ENCODE measurements at regions not wholly inside any gene's neighbourhood (a gene's known extent, or its start where the extent isn't known, plus 50 kb on each side); places are given as distances from the start of the nearest gene placed in this dataset.

DNA sequence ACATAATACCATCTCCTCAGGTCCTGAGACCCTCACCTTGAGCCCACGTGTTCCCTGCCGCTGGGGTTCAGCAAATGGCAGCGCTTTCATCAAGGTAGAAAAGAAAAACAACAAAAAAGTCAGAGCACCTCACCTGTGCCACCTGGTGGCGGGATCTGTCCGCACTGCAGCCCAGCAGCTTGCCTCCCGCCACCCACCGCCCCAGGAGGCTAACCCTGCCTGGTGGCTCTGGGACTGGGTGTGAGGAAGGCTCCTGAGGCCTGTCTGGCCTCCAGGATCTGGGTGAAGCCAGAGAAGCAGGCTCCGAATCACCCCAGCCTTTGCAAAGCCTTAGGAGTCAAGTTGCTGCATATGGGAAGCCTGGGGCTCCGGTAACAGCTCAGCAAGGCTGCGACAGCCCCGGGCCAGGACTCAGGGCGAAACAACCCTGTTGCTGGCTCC is 270.8 kb downstream of the BMP7 start:
- no peak overlapping the region for H3K23ac ChIP-seq (ENCODE audit: low read length)
- H3K27ac ChIP-seq (ENCODE audit: low read depth, low read length) = peak overlapping the region; percentile 8
- DNase-seq = peak; percentile 68 to 86
- no peaks in the 10 kb centered on the region for H3K27me3 ChIP-seq (ENCODE audit: insufficient read depth, low read length)
- H3K9me3 ChIP-seq (ENCODE audit: insufficient read depth, low read depth, low read length) = peaks cover 3% of the 10 kb centered on the region
- peak overlapping the region; percentile 51 for H2BK12ac ChIP-seq (ENCODE audit: low read length)
- H3K79me2 ChIP-seq (ENCODE audit: control insufficient read depth, insufficient read depth, low read length, poor library complexity) = no peaks in the 10 kb centered on the region
- H3K14ac ChIP-seq (ENCODE audit: low read length) = no peak overlapping the region
- H3K36me3 ChIP-seq (ENCODE audit: control insufficient read depth in 1 of 2, insufficient read depth in 2 of 2, low read length in 2 of 2) = no peaks in the 10 kb centered on the region
- peak overlapping the region; percentile 60 for H2BK120ac ChIP-seq (ENCODE audit: insufficient read depth, low read length, poor library complexity)
- peak overlapping the region; percentile 41 for H4K91ac ChIP-seq (ENCODE audit: low read depth, low read length)
- H3K79me1 ChIP-seq (ENCODE audit: low read length) = peaks cover 2% of the 10 kb centered on the region
- H3K4me3 ChIP-seq (ENCODE audit: low read depth, low read length) = no peak overlapping the region
- no CpG with 5 or more reads among the region's 12 CpGs for WGBS (ENCODE audit: extremely low coverage, insufficient coverage, insufficient read length)
- no peak overlapping the region for H3K18ac ChIP-seq (ENCODE audit: low read length)
- H2BK5ac ChIP-seq (ENCODE audit: low read depth, low read length, poor library complexity) = no peak overlapping the region
- peaks cover 3 to 13% of the 10 kb centered on the region in 2 experiments for H3K4me1 ChIP-seq (ENCODE audit: control insufficient read depth in 1 of 2, insufficient read depth in 2 of 2, low read length in 2 of 2)
- no peak overlapping the region for H4K8ac ChIP-seq (ENCODE audit: low read depth, low read length)
- no peak overlapping the region for H3K9ac ChIP-seq (ENCODE audit: low read length)
- no peak overlapping the region for H2AFZ ChIP-seq (ENCODE audit: insufficient read depth, low read length, poor library complexity)
- no peak overlapping the region for H3K4me2 ChIP-seq (ENCODE audit: low read length)
- no peak overlapping the region for H4K12ac ChIP-seq (ENCODE audit: low read depth, low read length)
- no peak overlapping the region for H2AK5ac ChIP-seq (ENCODE audit: low read length)
- H3K4ac ChIP-seq (ENCODE audit: low read depth, low read length) = no peak overlapping the region

GRCh38 chr20:56996533-56996932 is 269.9 kb downstream of the BMP7 start:
- Histone ChIP-seq H3K4me1 (ENCODE audit: control insufficient read depth in 1 of 2, insufficient read depth in 2 of 2, low read length in 2 of 2) (peaks cover 3 to 17% of the 10 kb centered on the region in 2 experiments), H3K79me2 (ENCODE audit: control insufficient read depth, insufficient read depth, low read length, poor library complexity) (no peaks in the 10 kb centered on the region), H4K91ac (ENCODE audit: low read depth, low read length) (no peak overlapping the region), H3K79me1 (ENCODE audit: low read length) (peaks cover 6% of the 10 kb centered on the region), H2BK5ac (ENCODE audit: low read depth, low read length, poor library complexity) (no peak overlapping the region), H4K8ac (ENCODE audit: low read depth, low read length) (no peak overlapping the region), H3K18ac (ENCODE audit: low read length) (no peak overlapping the region), H3K9me3 (ENCODE audit: insufficient read depth, low read depth, low read length) (peaks cover 3% of the 10 kb centered on the region), H3K36me3 (ENCODE audit: control insufficient read depth in 1 of 2, insufficient read depth in 2 of 2, low read length in 2 of 2) (no peaks in the 10 kb centered on the region), H3K27ac (ENCODE audit: low read depth, low read length) (no peak overlapping the region), H3K4ac (ENCODE audit: low read depth, low read length) (no peak overlapping the region), H3K4me2 (ENCODE audit: low read length) (no peak overlapping the region), H2AK5ac (ENCODE audit: low read length) (no peak overlapping the region), H3K27me3 (ENCODE audit: insufficient read depth, low read length) (no peaks in the 10 kb centered on the region), H2AFZ (ENCODE audit: insufficient read depth, low read length, poor library complexity) (no peak overlapping the region), H2BK12ac (ENCODE audit: low read length) (no peak overlapping the region), H3K14ac (ENCODE audit: low read length) (no peak overlapping the region), H2BK120ac (ENCODE audit: insufficient read depth, low read length, poor library complexity) (no peak overlapping the region), H4K12ac (ENCODE audit: low read depth, low read length) (no peak overlapping the region), H3K4me3 (ENCODE audit: low read depth, low read length) (no peak overlapping the region), H3K23ac (ENCODE audit: low read length) (no peak overlapping the region), H3K9ac (ENCODE audit: low read length) (no peak overlapping the region)
- no CpG with 5 or more reads among the region's 2 CpGs for WGBS (ENCODE audit: extremely low coverage, insufficient coverage, insufficient read length)
- no peak for DNase-seq

DNA sequence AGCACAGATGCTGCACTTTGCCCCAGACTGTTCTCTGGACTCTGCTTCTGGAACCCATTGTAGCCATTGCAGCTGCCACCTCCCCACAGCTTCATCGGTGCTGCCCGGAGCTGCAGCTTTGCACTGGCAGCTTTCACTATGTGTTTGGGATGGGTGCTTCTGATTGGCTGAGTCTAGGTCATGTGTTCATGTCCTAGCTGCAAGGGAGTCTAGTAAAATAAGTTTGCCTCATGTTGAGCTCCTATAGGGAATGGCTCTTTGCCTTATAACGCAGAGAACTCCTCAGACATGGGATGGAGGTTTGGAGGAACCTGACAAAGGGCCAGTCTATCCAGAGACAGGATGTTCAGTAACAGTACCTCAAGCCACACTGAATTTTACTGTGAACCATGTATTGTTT is 268.0 kb downstream of the BMP7 start:
- WGBS (ENCODE audit: extremely low coverage, insufficient coverage, insufficient read length) = no CpG with 5 or more reads among the region's 3 CpGs
- Histone ChIP-seq H3K79me1 (ENCODE audit: low read length) (peaks cover 15% of the 10 kb centered on the region), H3K4ac (ENCODE audit: low read depth, low read length) (no peak overlapping the region), H4K12ac (ENCODE audit: low read depth, low read length) (no peak overlapping the region), H3K36me3 (ENCODE audit: control insufficient read depth in 1 of 2, insufficient read depth in 2 of 2, low read length in 2 of 2) (no peaks in the 10 kb centered on the region), H3K4me1 (ENCODE audit: control insufficient read depth in 1 of 2, insufficient read depth in 2 of 2, low read length in 2 of 2) (peaks cover 13 to 30% of the 10 kb centered on the region in 2 experiments), H3K18ac (ENCODE audit: low read length) (no peak overlapping the region), H3K4me3 (ENCODE audit: low read depth, low read length) (no peak overlapping the region), H2AFZ (ENCODE audit: insufficient read depth, low read length, poor library complexity) (no peak overlapping the region), H3K27ac (ENCODE audit: low read depth, low read length) (no peak overlapping the region), H2BK5ac (ENCODE audit: low read depth, low read length, poor library complexity) (no peak overlapping the region), H3K4me2 (ENCODE audit: low read length) (no peak overlapping the region), H2AK5ac (ENCODE audit: low read length) (no peak overlapping the region), H3K9ac (ENCODE audit: low read length) (no peak overlapping the region), H3K27me3 (ENCODE audit: insufficient read depth, low read length) (no peaks in the 10 kb centered on the region), H2BK120ac (ENCODE audit: insufficient read depth, low read length, poor library complexity) (no peak overlapping the region), H2BK12ac (ENCODE audit: low read length) (no peak overlapping the region), H3K79me2 (ENCODE audit: control insufficient read depth, insufficient read depth, low read length, poor library complexity) (peaks cover 1% of the 10 kb centered on the region), H3K9me3 (ENCODE audit: insufficient read depth, low read depth, low read length) (peaks cover 3% of the 10 kb centered on the region), H3K14ac (ENCODE audit: low read length) (no peak overlapping the region), H3K23ac (ENCODE audit: low read length) (no peak overlapping the region), H4K91ac (ENCODE audit: low read depth, low read length) (no peak overlapping the region), H4K8ac (ENCODE audit: low read depth, low read length) (no peak overlapping the region)
- no peak for DNase-seq

GRCh38 chr20:57000441-57000968 is 265.9 kb downstream of the BMP7 start:
- Histone ChIP-seq H3K79me1 (ENCODE audit: low read length) (peaks cover 20% of the 10 kb centered on the region), H3K36me3 (ENCODE audit: control insufficient read depth in 1 of 2, insufficient read depth in 2 of 2, low read length in 2 of 2) (no peaks in the 10 kb centered on the region), H3K23ac (ENCODE audit: low read length) (no peak overlapping the region), H2AFZ (ENCODE audit: insufficient read depth, low read length, poor library complexity) (no peak overlapping the region), H3K4me2 (ENCODE audit: low read length) (no peak overlapping the region), H3K18ac (ENCODE audit: low read length) (no peak overlapping the region), H2AK5ac (ENCODE audit: low read length) (no peak overlapping the region), H3K27me3 (ENCODE audit: insufficient read depth, low read length) (no peaks in the 10 kb centered on the region), H3K9me3 (ENCODE audit: insufficient read depth, low read depth, low read length) (peaks cover 6% of the 10 kb centered on the region), H2BK12ac (ENCODE audit: low read length) (no peak overlapping the region), H2BK5ac (ENCODE audit: low read depth, low read length, poor library complexity) (no peak overlapping the region), H3K14ac (ENCODE audit: low read length) (no peak overlapping the region), H3K4me1 (ENCODE audit: control insufficient read depth in 1 of 2, insufficient read depth in 2 of 2, low read length in 2 of 2) (peaks cover 17 to 31% of the 10 kb centered on the region in 2 experiments), H4K8ac (ENCODE audit: low read depth, low read length) (no peak overlapping the region), H3K27ac (ENCODE audit: low read depth, low read length) (no peak overlapping the region), H4K91ac (ENCODE audit: low read depth, low read length) (no peak overlapping the region), H2BK120ac (ENCODE audit: insufficient read depth, low read length, poor library complexity) (no peak overlapping the region), H3K4ac (ENCODE audit: low read depth, low read length) (no peak overlapping the region), H3K9ac (ENCODE audit: low read length) (no peak overlapping the region), H3K4me3 (ENCODE audit: low read depth, low read length) (no peak overlapping the region), H3K79me2 (ENCODE audit: control insufficient read depth, insufficient read depth, low read length, poor library complexity) (peaks cover 1% of the 10 kb centered on the region), H4K12ac (ENCODE audit: low read depth, low read length) (no peak overlapping the region)
- peak in 1 of 2 donors; percentile 45 for DNase-seq
- no CpG with 5 or more reads among the region's 17 CpGs for WGBS (ENCODE audit: extremely low coverage, insufficient coverage, insufficient read length)
